Lower leg skin (tissue), 3 donors: ENCODE measurements at regions not wholly inside any gene's neighbourhood (a gene's known extent, or its start where the extent isn't known, plus 50 kb on each side); places are given as distances from the start of the nearest gene placed in this dataset.

ENCODE experiments used
- CTCF ChIP-seq, 3 donors: fragments of 450-650 bp; IDR thresholded peaks; one replicate each; pipeline ENCODE4 v1.5.1; 2016; ENCODE audit warnings: antibody characterized with exemption in 3 of 3, mild to moderate bottlenecking in 3 of 3, moderate library complexity in 2 of 3
- POLR2A ChIP-seq, 2 donors: fragments of 450-650 bp; IDR thresholded peaks; one replicate each; pipeline ENCODE4 v1.6.1; 2016 to 2017; ENCODE audit warnings: antibody characterized with exemption in 2 of 2, mild to moderate bottlenecking in 1 of 2, moderate library complexity in 1 of 2

GRCh38 chr11:113571531-113571930 lies 96.3 kb upstream of the DRD2 start:
- TF ChIP-seq CTCF (IDR thresholded peaks at IDR 0.05) = no peak
- no peak for TF ChIP-seq POLR2A (IDR thresholded peaks at IDR 0.05)
